GM20431 (cell line): ENCODE measurements at regions not wholly inside any gene's neighbourhood (a gene's known extent, or its start where the extent isn't known, plus 50 kb on each side); places are given as distances from the start of the nearest gene placed in this dataset.

Experiments used
- in situ Hi-C: fragments of 300-500 bp; cut with MseI, MboI; formaldehyde crosslinking; loops from one replicate; pipeline ENCODE4 v1.15.0; 2020; ENCODE audit warnings: low sequenced_read_pairs; ENCODE audit not compliant: unreplicated experiment

- in situ Hi-C loops, result loop anchor here (25.0 kb wide), 2 partner anchors 185 to 385 kb away; no protein-coding TSS in a partner anchor
Observed at GRCh38 chr1:54497338-54497737, 50.7 kb upstream of the ACOT11 start.

- in situ Hi-C loops, result loop anchor here (25.0 kb wide), 2 partner anchors 184 to 384 kb away; no protein-coding TSS in a partner anchor
Observed at GRCh38 chr1:54495954-54496353, 52.1 kb upstream of the ACOT11 start.

- in situ Hi-C loops, result loop anchor here (25.0 kb wide), 2 partner anchors 181 to 381 kb away; no protein-coding TSS in a partner anchor
Observed at GRCh38 chr1:54493608-54494007, 54.4 kb upstream of the ACOT11 start.

- in situ Hi-C loops, result loop anchor here (25.0 kb wide), 2 partner anchors 178 to 378 kb away; no protein-coding TSS in a partner anchor
Observed at GRCh38 chr1:54490361-54491248, 57.4 kb upstream of the ACOT11 start.

GRCh38 chr1:54489627-54490250 lies 58.3 kb upstream of the ACOT11 start:
- in situ Hi-C loops, result loop anchor here (25.0 kb wide), 2 partner anchors 177 to 377 kb away; no protein-coding TSS in a partner anchor

GRCh38 chr1:54488779-54489626 lies 59.0 kb upstream of the ACOT11 start:
- in situ Hi-C loops, result loop anchor here (25.0 kb wide), 2 partner anchors 177 to 377 kb away; no protein-coding TSS in a partner anchor

GRCh38 chr1:54488065-54488750 lies 59.8 kb upstream of the ACOT11 start:
- in situ Hi-C loops, result loop anchor here (25.0 kb wide), 2 partner anchors 176 to 376 kb away; no protein-coding TSS in a partner anchor

- in situ Hi-C loops, result loop anchor here (25.0 kb wide), 2 partner anchors 175 to 375 kb away; no protein-coding TSS in a partner anchor
Observed at GRCh38 chr1:54487571-54488050, 60.4 kb upstream of the ACOT11 start.

GRCh38 chr1:54486907-54487306 lies 61.1 kb upstream of the ACOT11 start:
- in situ Hi-C loops, result loop anchor here (25.0 kb wide), 2 partner anchors 175 to 375 kb away; no protein-coding TSS in a partner anchor

- in situ Hi-C loops, result loop anchor here (25.0 kb wide), 2 partner anchors 173 to 373 kb away; no protein-coding TSS in a partner anchor
Observed at GRCh38 chr1:54485416-54485815, 62.6 kb upstream of the ACOT11 start.

- in situ Hi-C loops, result loop anchor here (25.0 kb wide), 2 partner anchors 172 to 372 kb away; no protein-coding TSS in a partner anchor
Observed at GRCh38 chr1:54483875-54484437, 64.1 kb upstream of the ACOT11 start.

GRCh38 chr1:54481201-54481884 lies 66.7 kb upstream of the ACOT11 start:
- in situ Hi-C loops, result loop anchor here (25.0 kb wide), 2 partner anchors 169 to 369 kb away; no protein-coding TSS in a partner anchor

- in situ Hi-C loops, result loop anchor here (25.0 kb wide), 2 partner anchors 168 to 368 kb away; no protein-coding TSS in a partner anchor
Observed at GRCh38 chr1:54480525-54480848, 67.5 kb upstream of the ACOT11 start.

- in situ Hi-C loops, result loop anchor here (25.0 kb wide), 2 partner anchors 168 to 368 kb away; no protein-coding TSS in a partner anchor
Observed at GRCh38 chr1:54479841-54480524, 68.0 kb upstream of the ACOT11 start.

- in situ Hi-C loops, result loop anchor here (25.0 kb wide), 2 partner anchors 167 to 367 kb away; no protein-coding TSS in a partner anchor
Observed at GRCh38 chr1:54479251-54479650, 68.8 kb upstream of the ACOT11 start.

GRCh38 chr1:54477153-54477561 lies 70.9 kb upstream of the ACOT11 start:
- in situ Hi-C loops, result loop anchor here (25.0 kb wide), 2 partner anchors 165 to 365 kb away; no protein-coding TSS in a partner anchor

GRCh38 chr1:54476530-54477109 lies 70.4 kb upstream of the SSBP3 start:
- in situ Hi-C loops, result loop anchor here (25.0 kb wide), 2 partner anchors 164 to 364 kb away; no protein-coding TSS in a partner anchor
